ENCODE measurements at regions not wholly inside any gene's neighbourhood (a gene's known extent, or its start where the extent isn't known, plus 50 kb on each side); places are given as distances from the start of the nearest gene placed in this dataset.

GRCh38 chr3:81864272-81864671, 102.8 kb upstream of the GBE1 start:
- TF ChIP-seq CTCF (IDR thresholded peaks at IDR 0.05; ENCODE audit: low read depth, low read length, missing control alignments), result no peak
- no peak for DNase-seq (ENCODE audit: low read depth)
- H3K4me3 ChIP-seq (ENCODE audit: low read depth, low read length), result no peak overlapping the region

- no peak overlapping the region for H3K4me3 ChIP-seq (ENCODE audit: low read depth, low read length)
- no peak for DNase-seq (ENCODE audit: low read depth)
- no peak for TF ChIP-seq CTCF (IDR thresholded peaks at IDR 0.05; ENCODE audit: low read depth, low read length, missing control alignments)
These were observed 102.3 kb upstream of the GBE1 start for GRCh38 chr3:81863756-81864155.

- no peak overlapping the region for H3K4me3 ChIP-seq (ENCODE audit: low read depth, low read length)
- no peak for TF ChIP-seq CTCF (IDR thresholded peaks at IDR 0.05; ENCODE audit: low read depth, low read length, missing control alignments)
- no peak for DNase-seq (ENCODE audit: low read depth)
These were observed 100.1 kb upstream of the GBE1 start for GRCh38 chr3:81861593-81861992.

- TF ChIP-seq CTCF (IDR thresholded peaks at IDR 0.05; ENCODE audit: low read depth, low read length, missing control alignments), result no peak
- H3K4me3 ChIP-seq (ENCODE audit: low read depth, low read length), result no peak overlapping the region
- DNase-seq (ENCODE audit: low read depth), result no peak
These were observed 98.1 kb upstream of the GBE1 start for GRCh38 chr3:81859524-81859923.

GRCh38 chr3:81853431-81853830, 92.0 kb upstream of the GBE1 start:
- H3K4me3 ChIP-seq (ENCODE audit: low read depth, low read length), result no peak overlapping the region
- DNase-seq (ENCODE audit: low read depth), result no peak
- no peak for TF ChIP-seq CTCF (IDR thresholded peaks at IDR 0.05; ENCODE audit: low read depth, low read length, missing control alignments)

- no peak overlapping the region for H3K4me3 ChIP-seq (ENCODE audit: low read depth, low read length)
- DNase-seq (ENCODE audit: low read depth), result no peak
- no peak for TF ChIP-seq CTCF (IDR thresholded peaks at IDR 0.05; ENCODE audit: low read depth, low read length, missing control alignments)
These were observed 89.7 kb upstream of the GBE1 start for GRCh38 chr3:81851176-81851575.

GRCh38 chr3:81846988-81847387, 85.5 kb upstream of the GBE1 start:
- no peak for DNase-seq (ENCODE audit: low read depth)

More at GRCh38 chr3:81846988-81847387, 85.5 kb upstream of the GBE1 start:
- TF ChIP-seq CTCF (IDR thresholded peaks at IDR 0.05; ENCODE audit: low read depth, low read length, missing control alignments), result no peak
- no peak overlapping the region for H3K4me3 ChIP-seq (ENCODE audit: low read depth, low read length)

Data from GM12864 (cell line).